ENCODE measurements at regions not wholly inside any gene's neighbourhood (a gene's known extent, or its start where the extent isn't known, plus 50 kb on each side); places are given as distances from the start of the nearest gene placed in this dataset.

DNA sequence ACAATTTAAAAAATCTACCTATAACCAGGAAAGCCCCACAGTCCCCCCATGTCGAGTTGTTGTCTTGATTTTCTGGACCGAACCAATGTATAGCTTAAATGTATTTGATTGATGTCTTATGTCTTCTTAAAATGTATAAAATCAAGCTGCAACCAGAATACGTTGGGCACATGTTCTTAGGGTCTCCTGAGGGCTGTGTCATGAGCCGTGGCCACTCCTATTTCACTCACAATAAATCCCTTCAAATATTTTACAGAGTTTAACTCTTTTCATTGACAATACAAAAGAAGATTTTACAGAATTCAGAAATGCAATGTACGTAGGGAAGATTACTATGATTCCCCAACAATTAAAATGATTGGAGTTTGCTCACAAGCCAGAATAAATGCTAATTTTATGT is 428.7 kb upstream of the RAG2 start:
- FAIRE-seq (no peak), DNase-seq (ENCODE audit: low spot score) (no peak), ATAC-seq (no peak)
- H3K9me3 ChIP-seq (ENCODE audit: low read length), result no peaks in the 10 kb centered on the region
- no peaks in the 10 kb centered on the region for H3K36me3 ChIP-seq (replicated peaks in 1 of 2; ENCODE audit: control insufficient read depth in 1 of 2, insufficient read depth in 2 of 2, low read length in 2 of 2)
- H3K27ac ChIP-seq (ENCODE audit: extremely low read length, insufficient read depth, low read length), result no peak overlapping the region
- H4K20me1 ChIP-seq (ENCODE audit: insufficient read depth, low read length), result no peaks in the 10 kb centered on the region
- no peak overlapping the region for H3K4me3 ChIP-seq (replicated peaks in 1 of 3; ENCODE audit: insufficient read depth in 1 of 3, low read depth in 2 of 3, low read length in 3 of 3)
- H3K27me3 ChIP-seq (ENCODE audit: control insufficient read depth in 1 of 2, insufficient read depth in 2 of 2, low read length in 2 of 2), result no peaks in the 10 kb centered on the region
- POLR2A ChIA-PET, result no interaction called here
- H3K4me2 ChIP-seq (ENCODE audit: low read depth, low read length), result no peak overlapping the region
- BruUV-seq (replicated peaks), result no TSS peak
- in situ Hi-C loops (cut with HindIII; ENCODE audit: extremely low pct_ligation_motif_present, low pct_unique_long_range_greater_than_20kb) (no loop called here), intact Hi-C loops (cut with micrococcal nuclease; ENCODE audit: unreplicated experiment) (no loop called here)
- H2AFZ ChIP-seq (ENCODE audit: low read length), result no peak overlapping the region
- no peaks in the 10 kb centered on the region for H3K4me1 ChIP-seq (ENCODE audit: insufficient read depth, low read length)
- 7% methylated on average over 5 of the region's 5 CpGs for WGBS (ENCODE audit: low lambda C conversion rate)
- CTCF ChIA-PET (ENCODE audit: low intra/inter-chr PET ratio, low total read pairs), result no interaction called here
- H3K9ac ChIP-seq (ENCODE audit: insufficient read depth, low read depth, low read length), result no peak overlapping the region
- no peaks in the 10 kb centered on the region for H3K79me2 ChIP-seq (ENCODE audit: insufficient read depth, low read length)
- TF ChIP-seq MYNN (CRISPR knock-in tag; IDR thresholded peaks at IDR 0.05; ENCODE audit: low read depth) (no peak), SP2 (CRISPR knock-in tag; IDR thresholded peaks at IDR 0.05) (no peak), ZKSCAN8 (CRISPR knock-in tag; IDR thresholded peaks at IDR 0.05; ENCODE audit: borderline replicate concordance) (no peak), KLF13 (CRISPR knock-in tag; IDR thresholded peaks at IDR 0.05) (no peak), POLR2G (IDR thresholded peaks at IDR 0.05; ENCODE audit: low read depth, low read length) (no peak), ZNF550 (CRISPR knock-in tag; IDR thresholded peaks at IDR 0.05; ENCODE audit: borderline replicate concordance) (no peak)
- TF ChIP-seq, protein P1, sequence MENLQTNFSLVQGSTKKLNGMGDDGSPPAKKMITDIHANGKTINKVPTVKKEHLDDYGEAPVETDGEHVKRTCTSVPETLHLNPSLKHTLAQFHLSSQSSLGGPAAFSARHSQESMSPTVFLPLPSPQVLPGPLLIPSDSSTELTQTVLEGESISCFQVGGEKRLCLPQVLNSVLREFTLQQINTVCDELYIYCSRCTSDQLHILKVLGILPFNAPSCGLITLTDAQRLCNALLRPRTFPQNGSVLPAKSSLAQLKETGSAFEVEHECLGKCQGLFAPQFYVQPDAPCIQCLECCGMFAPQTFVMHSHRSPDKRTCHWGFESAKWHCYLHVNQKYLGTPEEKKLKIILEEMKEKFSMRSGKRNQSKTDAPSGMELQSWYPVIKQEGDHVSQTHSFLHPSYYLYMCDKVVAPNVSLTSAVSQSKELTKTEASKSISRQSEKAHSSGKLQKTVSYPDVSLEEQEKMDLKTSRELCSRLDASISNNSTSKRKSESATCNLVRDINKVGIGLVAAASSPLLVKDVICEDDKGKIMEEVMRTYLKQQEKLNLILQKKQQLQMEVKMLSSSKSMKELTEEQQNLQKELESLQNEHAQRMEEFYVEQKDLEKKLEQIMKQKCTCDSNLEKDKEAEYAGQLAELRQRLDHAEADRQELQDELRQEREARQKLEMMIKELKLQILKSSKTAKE (CRISPR knock-in tag; IDR thresholded peaks at IDR 0.05; ENCODE audit: borderline replicate concordance), result no peak
- TF ChIP-seq, protein P2, sequence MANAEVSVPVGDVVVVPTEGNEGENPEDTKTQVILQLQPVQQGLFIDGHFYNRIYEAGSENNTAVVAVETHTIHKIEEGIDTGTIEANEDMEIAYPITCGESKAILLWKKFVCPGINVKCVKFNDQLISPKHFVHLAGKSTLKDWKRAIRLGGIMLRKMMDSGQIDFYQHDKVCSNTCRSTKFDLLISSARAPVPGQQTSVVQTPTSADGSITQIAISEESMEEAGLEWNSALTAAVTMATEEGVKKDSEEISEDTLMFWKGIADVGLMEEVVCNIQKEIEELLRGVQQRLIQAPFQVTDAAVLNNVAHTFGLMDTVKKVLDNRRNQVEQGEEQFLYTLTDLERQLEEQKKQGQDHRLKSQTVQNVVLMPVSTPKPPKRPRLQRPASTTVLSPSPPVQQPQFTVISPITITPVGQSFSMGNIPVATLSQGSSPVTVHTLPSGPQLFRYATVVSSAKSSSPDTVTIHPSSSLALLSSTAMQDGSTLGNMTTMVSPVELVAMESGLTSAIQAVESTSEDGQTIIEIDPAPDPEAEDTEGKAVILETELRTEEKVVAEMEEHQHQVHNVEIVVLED (CRISPR knock-in tag; IDR thresholded peaks at IDR 0.05; ENCODE audit: borderline replicate concordance), result no peak
- TF ChIP-seq, protein P3, sequence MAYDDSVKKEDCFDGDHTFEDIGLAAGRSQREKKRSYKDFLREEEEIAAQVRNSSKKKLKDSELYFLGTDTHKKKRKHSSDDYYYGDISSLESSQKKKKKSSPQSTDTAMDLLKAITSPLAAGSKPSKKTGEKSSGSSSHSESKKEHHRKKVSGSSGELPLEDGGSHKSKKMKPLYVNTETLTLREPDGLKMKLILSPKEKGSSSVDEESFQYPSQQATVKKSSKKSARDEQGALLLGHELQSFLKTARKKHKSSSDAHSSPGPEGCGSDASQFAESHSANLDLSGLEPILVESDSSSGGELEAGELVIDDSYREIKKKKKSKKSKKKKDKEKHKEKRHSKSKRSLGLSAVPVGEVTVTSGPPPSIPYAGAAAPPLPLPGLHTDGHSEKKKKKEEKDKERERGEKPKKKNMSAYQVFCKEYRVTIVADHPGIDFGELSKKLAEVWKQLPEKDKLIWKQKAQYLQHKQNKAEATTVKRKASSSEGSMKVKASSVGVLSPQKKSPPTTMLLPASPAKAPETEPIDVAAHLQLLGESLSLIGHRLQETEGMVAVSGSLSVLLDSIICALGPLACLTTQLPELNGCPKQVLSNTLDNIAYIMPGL (CRISPR knock-in tag; IDR thresholded peaks at IDR 0.05; ENCODE audit: borderline replicate concordance in 1 of 2, low read depth in 1 of 2), result no peak
- TF ChIP-seq, protein P4, sequence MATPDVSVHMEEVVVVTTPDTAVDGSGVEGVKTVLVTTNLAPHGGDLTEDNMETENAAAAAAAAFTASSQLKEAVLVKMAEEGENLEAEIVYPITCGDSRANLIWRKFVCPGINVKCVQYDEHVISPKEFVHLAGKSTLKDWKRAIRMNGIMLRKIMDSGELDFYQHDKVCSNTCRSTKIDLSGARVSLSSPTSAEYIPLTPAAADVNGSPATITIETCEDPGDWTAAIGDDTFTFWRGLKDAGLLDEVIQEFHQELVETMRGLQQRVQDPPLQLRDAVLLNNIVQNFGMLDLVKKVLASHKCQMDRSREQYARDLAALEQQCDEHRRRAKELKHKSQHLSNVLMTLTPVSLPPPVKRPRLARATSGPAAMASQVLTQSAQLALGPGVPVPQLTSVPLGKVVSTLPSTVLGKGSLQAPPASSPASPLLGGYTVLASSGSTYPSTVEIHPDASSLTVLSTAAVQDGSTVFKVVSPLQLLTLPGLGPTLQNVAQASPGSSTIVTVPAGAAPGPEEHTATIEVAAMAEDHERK (CRISPR knock-in tag; IDR thresholded peaks at IDR 0.05; ENCODE audit: low read depth), result no peak
- TF ChIP-seq, protein P5, sequence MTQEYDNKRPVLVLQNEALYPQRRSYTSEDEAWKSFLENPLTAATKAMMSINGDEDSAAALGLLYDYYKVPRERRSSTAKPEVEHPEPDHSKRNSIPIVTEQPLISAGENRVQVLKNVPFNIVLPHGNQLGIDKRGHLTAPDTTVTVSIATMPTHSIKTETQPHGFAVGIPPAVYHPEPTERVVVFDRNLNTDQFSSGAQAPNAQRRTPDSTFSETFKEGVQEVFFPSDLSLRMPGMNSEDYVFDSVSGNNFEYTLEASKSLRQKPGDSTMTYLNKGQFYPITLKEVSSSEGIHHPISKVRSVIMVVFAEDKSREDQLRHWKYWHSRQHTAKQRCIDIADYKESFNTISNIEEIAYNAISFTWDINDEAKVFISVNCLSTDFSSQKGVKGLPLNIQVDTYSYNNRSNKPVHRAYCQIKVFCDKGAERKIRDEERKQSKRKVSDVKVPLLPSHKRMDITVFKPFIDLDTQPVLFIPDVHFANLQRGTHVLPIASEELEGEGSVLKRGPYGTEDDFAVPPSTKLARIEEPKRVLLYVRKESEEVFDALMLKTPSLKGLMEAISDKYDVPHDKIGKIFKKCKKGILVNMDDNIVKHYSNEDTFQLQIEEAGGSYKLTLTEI (CRISPR knock-in tag; conservative IDR thresholded peaks at IDR 0.05), result no peak
- TF ChIP-seq, protein P6, sequence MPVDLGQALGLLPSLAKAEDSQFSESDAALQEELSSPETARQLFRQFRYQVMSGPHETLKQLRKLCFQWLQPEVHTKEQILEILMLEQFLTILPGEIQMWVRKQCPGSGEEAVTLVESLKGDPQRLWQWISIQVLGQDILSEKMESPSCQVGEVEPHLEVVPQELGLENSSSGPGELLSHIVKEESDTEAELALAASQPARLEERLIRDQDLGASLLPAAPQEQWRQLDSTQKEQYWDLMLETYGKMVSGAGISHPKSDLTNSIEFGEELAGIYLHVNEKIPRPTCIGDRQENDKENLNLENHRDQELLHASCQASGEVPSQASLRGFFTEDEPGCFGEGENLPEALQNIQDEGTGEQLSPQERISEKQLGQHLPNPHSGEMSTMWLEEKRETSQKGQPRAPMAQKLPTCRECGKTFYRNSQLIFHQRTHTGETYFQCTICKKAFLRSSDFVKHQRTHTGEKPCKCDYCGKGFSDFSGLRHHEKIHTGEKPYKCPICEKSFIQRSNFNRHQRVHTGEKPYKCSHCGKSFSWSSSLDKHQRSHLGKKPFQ (CRISPR knock-in tag; IDR thresholded peaks at IDR 0.05; ENCODE audit: insufficient replicate concordance), result no peak

All from HepG2 (cell line).